SK-N-SH treated with all-trans-retinoic acid at 6 μM for 48 hours (cell line): ENCODE measurements at regions not wholly inside any gene's neighbourhood (a gene's known extent, or its start where the extent isn't known, plus 50 kb on each side); places are given as distances from the start of the nearest gene placed in this dataset.

Source experiments
- ATAC-seq: fragments of 200-7000 bp; cut with Tn5 transposase; 3 replicates; pipeline ENCODE4 v1.9.1; 2020; ENCODE audit warnings: mild to moderate bottlenecking, moderate library complexity
- BACH2 ChIP-seq: fragments of 250-450 bp; sonication (Bioruptor Pico); IDR thresholded peaks from 2 replicates; pipeline ENCODE4 v1.9.0; 2021; ENCODE audit warnings: mild to moderate bottlenecking, borderline replicate concordance
- CSDC2 ChIP-seq: fragments of 250-450 bp; sonication (Bioruptor Pico); IDR thresholded peaks from 2 replicates; pipeline ENCODE4 v1.5.0; 2020; ENCODE audit warnings: mild to moderate bottlenecking, moderate library complexity
- ESRRG ChIP-seq: fragments of 250-450 bp; sonication (Bioruptor Pico); IDR thresholded peaks from 2 replicates; pipeline ENCODE4 v1.6.1; 2021; ENCODE audit warnings: mild to moderate bottlenecking
- GLIS3 ChIP-seq: fragments of 250-450 bp; sonication (Bioruptor Pico); IDR thresholded peaks from 2 replicates; pipeline ENCODE4 v1.5.0; 2020; ENCODE audit warnings: mild to moderate bottlenecking, moderate library complexity
- ISL1 ChIP-seq: fragments of 250-450 bp; sonication (Bioruptor Pico); IDR thresholded peaks from 2 replicates; pipeline ENCODE4 v2.1.2; 2022; ENCODE audit warnings: mild to moderate bottlenecking, moderate library complexity
- OSR1 ChIP-seq: fragments of 250-450 bp; sonication (Bioruptor Pico); IDR thresholded peaks from 2 replicates; pipeline ENCODE4 v1.8.0; 2022; ENCODE audit warnings: moderate library complexity, mild to moderate bottlenecking, inconsistent platforms
- PPARA ChIP-seq: fragments of 250-450 bp; sonication (Bioruptor Pico); IDR thresholded peaks from 2 replicates; pipeline ENCODE4 v1.5.0; 2020; ENCODE audit warnings: mild to moderate bottlenecking, borderline replicate concordance
- RARB ChIP-seq: fragments of 250-450 bp; sonication (Bioruptor Pico); IDR thresholded peaks from 2 replicates; pipeline ENCODE4 v1.8.0; 2021; ENCODE audit warnings: mild to moderate bottlenecking, moderate library complexity
- SNAI2 ChIP-seq: fragments of 250-450 bp; sonication (Bioruptor Pico); IDR thresholded peaks from 2 replicates; pipeline ENCODE4 v1.5.0; 2020; ENCODE audit warnings: mild to moderate bottlenecking, moderate library complexity
- TCF4 ChIP-seq: fragments of 250-450 bp; sonication (Bioruptor Pico); IDR thresholded peaks from 2 replicates; pipeline ENCODE4 v1.8.0; 2021; ENCODE audit warnings: mild to moderate bottlenecking, moderate library complexity, borderline replicate concordance
- ZC3H10 ChIP-seq: fragments of 250-450 bp; sonication (Bioruptor Pico); IDR thresholded peaks from 2 replicates; pipeline ENCODE4 v1.5.1; 2021; ENCODE audit warnings: mild to moderate bottlenecking, moderate library complexity
- ZFP30 ChIP-seq: fragments of 450-650 bp; formaldehyde crosslinking; IDR thresholded peaks from 2 replicates; pipeline ENCODE4 v1.5.0; 2022; ENCODE audit warnings: mild to moderate bottlenecking, moderate library complexity
- ZNF565 ChIP-seq: fragments of 450-650 bp; formaldehyde crosslinking; conservative IDR thresholded peaks from 2 replicates; pipeline ENCODE4 v1.5.0; 2020; ENCODE audit warnings: low read depth, mild to moderate bottlenecking, moderate library complexity
- ZNF70 ChIP-seq: fragments of 450-650 bp; formaldehyde crosslinking; IDR thresholded peaks from 2 replicates; pipeline ENCODE4 v1.5.0; 2020; ENCODE audit warnings: mild to moderate bottlenecking, moderate library complexity
- ZNF8 ChIP-seq: fragments of 450-650 bp; formaldehyde crosslinking; IDR thresholded peaks from 2 replicates; pipeline ENCODE4 v1.5.0; 2020; ENCODE audit warnings: mild to moderate bottlenecking, moderate library complexity
- TF ChIP-seq, protein P1 (sequence below): fragments of 250-450 bp; sonication (Bioruptor Pico); IDR thresholded peaks from 2 replicates; pipeline ENCODE4 v1.5.1; 2020; ENCODE audit warnings: low read depth, mild to moderate bottlenecking, moderate library complexity
- TF ChIP-seq, protein P2 (sequence below): fragments of 250-450 bp; sonication (Bioruptor Pico); IDR thresholded peaks from 2 replicates; pipeline ENCODE4 v1.5.1; 2021; ENCODE audit warnings: mild to moderate bottlenecking, moderate library complexity
- TF ChIP-seq, protein P3 (sequence below): fragments of 250-450 bp; sonication (Bioruptor Pico); IDR thresholded peaks from 2 replicates; pipeline ENCODE4 v1.8.0; 2021; ENCODE audit warnings: low read depth, mild to moderate bottlenecking, moderate library complexity, borderline replicate concordance
- TF ChIP-seq, protein P4 (sequence below): fragments of 250-450 bp; sonication (Bioruptor Pico); IDR thresholded peaks from 2 replicates; pipeline ENCODE4 v1.5.0; 2020; ENCODE audit warnings: mild to moderate bottlenecking, moderate library complexity
- TF ChIP-seq, protein P5 (sequence below): fragments of 250-450 bp; sonication (Bioruptor Pico); IDR thresholded peaks from 2 replicates; pipeline ENCODE4 v1.8.0; 2020; ENCODE audit warnings: mild to moderate bottlenecking, moderate library complexity, borderline replicate concordance

DNA sequence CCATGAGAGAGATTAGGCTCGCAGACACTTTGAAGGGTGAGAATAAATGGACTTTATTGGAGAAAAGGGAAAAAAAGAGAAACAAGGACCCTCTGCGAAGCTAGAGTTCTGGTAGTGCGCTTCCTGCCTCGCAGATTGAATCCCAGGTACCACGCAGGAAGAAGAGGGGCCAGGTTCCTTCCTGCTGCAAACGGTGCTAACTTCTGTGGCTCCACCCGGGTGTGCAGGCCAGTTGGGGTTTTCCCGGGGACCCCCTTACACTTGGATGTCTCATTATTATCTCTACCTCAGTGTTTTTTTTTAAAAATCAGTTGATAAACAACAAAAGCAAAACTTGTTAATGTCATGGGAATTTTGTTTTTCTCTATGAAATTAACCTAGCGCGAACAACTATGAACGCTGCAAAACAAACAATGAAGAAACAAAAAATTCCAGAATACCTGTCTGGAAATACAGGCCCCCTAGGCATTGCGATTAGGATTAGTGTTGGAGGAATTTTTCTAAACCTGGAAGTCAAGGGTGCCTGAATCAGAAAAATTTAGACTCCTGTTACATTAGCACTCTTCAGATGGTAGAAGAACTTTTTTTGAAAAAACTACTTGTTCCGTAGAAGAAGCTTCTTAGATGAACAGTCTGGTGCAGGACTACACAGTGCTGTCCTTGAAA is 414.5 kb downstream of the MAN2A1 start:
- no peak for ATAC-seq
- TF ChIP-seq ZFP30 (no peak), OSR1 (CRISPR knock-in tag) (no peak)
- TF ChIP-seq, protein P1, sequence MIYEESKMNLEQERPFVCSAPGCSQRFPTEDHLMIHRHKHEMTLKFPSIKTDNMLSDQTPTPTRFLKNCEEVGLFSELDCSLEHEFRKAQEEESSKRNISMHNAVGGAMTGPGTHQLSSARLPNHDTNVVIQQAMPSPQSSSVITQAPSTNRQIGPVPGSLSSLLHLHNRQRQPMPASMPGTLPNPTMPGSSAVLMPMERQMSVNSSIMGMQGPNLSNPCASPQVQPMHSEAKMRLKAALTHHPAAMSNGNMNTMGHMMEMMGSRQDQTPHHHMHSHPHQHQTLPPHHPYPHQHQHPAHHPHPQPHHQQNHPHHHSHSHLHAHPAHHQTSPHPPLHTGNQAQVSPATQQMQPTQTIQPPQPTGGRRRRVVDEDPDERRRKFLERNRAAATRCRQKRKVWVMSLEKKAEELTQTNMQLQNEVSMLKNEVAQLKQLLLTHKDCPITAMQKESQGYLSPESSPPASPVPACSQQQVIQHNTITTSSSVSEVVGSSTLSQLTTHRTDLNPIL (CRISPR knock-in tag): no peak

DNA sequence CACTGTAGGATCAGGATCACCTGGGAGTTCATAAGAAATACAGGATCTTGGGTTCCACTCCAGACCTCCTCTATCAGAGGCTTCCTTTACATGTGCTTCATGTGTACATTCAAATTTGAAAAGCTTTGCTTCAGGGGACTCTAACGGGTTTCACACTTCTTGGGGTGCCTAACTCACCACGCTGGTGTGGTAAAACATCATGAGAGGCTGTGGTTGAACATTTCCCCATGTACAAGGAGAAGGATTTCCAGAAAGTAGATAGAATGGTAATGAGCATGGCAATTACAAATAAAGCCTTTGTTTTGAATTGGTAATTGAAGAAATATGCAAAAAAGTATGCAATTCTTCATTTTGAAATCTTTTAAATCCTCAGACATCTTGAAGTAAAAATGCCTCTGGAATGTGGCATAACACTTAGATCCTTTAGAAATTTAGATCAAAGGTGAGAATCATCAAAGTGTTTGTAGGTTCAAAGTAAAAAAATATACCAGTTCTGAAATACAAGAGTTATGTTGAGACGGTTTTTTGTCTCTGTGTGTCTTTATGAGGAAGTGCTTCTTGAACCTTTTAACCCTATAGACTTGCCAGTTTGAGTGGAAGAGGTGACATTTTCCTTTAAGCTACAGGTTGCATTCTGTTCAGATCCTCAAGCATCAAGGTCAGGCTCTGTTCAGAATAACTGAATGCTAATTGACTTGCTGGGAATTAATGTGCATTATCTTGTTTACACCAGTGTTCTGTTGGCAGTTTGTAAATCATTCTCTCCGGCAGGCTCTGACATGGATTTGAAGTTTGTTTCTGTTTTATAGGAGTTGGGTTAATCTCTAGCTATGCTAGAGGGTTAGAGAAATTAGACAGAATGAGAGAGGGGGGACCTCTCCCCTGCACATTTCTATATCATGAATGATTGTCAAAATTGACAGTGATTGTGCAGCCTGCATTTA is 415.3 kb downstream of the MAN2A1 start:
- ATAC-seq: no peak
- TF ChIP-seq, protein P2, sequence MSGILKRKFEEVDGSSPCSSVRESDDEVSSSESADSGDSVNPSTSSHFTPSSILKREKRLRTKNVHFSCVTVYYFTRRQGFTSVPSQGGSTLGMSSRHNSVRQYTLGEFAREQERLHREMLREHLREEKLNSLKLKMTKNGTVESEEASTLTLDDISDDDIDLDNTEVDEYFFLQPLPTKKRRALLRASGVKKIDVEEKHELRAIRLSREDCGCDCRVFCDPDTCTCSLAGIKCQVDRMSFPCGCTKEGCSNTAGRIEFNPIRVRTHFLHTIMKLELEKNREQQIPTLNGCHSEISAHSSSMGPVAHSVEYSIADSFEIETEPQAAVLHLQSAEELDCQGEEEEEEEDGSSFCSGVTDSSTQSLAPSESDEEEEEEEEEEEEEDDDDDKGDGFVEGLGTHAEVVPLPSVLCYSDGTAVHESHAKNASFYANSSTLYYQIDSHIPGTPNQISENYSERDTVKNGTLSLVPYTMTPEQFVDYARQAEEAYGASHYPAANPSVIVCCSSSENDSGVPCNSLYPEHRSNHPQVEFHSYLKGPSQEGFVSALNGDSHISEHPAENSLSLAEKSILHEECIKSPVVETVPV: no peak
- TF ChIP-seq TCF4 (CRISPR knock-in tag): no peak
- TF ChIP-seq, protein P3, sequence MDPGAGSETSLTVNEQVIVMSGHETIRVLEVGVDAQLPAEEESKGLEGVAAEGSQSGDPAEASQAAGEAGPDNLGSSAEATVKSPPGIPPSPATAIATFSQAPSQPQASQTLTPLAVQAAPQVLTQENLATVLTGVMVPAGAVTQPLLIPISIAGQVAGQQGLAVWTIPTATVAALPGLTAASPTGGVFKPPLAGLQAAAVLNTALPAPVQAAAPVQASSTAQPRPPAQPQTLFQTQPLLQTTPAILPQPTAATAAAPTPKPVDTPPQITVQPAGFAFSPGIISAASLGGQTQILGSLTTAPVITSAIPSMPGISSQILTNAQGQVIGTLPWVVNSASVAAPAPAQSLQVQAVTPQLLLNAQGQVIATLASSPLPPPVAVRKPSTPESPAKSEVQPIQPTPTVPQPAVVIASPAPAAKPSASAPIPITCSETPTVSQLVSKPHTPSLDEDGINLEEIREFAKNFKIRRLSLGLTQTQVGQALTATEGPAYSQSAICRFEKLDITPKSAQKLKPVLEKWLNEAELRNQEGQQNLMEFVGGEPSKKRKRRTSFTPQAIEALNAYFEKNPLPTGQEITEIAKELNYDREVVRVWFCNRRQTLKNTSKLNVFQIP: no peak
- TF ChIP-seq, protein P4, sequence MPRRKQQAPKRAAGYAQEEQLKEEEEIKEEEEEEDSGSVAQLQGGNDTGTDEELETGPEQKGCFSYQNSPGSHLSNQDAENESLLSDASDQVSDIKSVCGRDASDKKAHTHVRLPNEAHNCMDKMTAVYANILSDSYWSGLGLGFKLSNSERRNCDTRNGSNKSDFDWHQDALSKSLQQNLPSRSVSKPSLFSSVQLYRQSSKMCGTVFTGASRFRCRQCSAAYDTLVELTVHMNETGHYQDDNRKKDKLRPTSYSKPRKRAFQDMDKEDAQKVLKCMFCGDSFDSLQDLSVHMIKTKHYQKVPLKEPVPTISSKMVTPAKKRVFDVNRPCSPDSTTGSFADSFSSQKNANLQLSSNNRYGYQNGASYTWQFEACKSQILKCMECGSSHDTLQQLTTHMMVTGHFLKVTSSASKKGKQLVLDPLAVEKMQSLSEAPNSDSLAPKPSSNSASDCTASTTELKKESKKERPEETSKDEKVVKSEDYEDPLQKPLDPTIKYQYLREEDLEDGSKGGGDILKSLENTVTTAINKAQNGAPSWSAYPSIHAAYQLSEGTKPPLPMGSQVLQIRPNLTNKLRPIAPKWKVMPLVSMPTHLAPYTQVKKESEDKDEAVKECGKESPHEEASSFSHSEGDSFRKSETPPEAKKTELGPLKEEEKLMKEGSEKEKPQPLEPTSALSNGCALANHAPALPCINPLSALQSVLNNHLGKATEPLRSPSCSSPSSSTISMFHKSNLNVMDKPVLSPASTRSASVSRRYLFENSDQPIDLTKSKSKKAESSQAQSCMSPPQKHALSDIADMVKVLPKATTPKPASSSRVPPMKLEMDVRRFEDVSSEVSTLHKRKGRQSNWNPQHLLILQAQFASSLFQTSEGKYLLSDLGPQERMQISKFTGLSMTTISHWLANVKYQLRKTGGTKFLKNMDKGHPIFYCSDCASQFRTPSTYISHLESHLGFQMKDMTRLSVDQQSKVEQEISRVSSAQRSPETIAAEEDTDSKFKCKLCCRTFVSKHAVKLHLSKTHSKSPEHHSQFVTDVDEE (CRISPR knock-in tag): no peak
- no peak for TF ChIP-seq ZNF70 (CRISPR knock-in tag)
- no peak for TF ChIP-seq SNAI2 (CRISPR knock-in tag)
- no peak for TF ChIP-seq ZNF565 (CRISPR knock-in tag)
- no peak for TF ChIP-seq CSDC2 (CRISPR knock-in tag)
- no peak for TF ChIP-seq PPARA (CRISPR knock-in tag)
- no peak for TF ChIP-seq ZNF8 (CRISPR knock-in tag)
- TF ChIP-seq ESRRG: no peak
- TF ChIP-seq ISL1 (CRISPR knock-in tag): no peak
- no peak for TF ChIP-seq ZFP30
- no peak for TF ChIP-seq OSR1 (CRISPR knock-in tag)
- no peak for TF ChIP-seq ZC3H10
- TF ChIP-seq, protein P5, sequence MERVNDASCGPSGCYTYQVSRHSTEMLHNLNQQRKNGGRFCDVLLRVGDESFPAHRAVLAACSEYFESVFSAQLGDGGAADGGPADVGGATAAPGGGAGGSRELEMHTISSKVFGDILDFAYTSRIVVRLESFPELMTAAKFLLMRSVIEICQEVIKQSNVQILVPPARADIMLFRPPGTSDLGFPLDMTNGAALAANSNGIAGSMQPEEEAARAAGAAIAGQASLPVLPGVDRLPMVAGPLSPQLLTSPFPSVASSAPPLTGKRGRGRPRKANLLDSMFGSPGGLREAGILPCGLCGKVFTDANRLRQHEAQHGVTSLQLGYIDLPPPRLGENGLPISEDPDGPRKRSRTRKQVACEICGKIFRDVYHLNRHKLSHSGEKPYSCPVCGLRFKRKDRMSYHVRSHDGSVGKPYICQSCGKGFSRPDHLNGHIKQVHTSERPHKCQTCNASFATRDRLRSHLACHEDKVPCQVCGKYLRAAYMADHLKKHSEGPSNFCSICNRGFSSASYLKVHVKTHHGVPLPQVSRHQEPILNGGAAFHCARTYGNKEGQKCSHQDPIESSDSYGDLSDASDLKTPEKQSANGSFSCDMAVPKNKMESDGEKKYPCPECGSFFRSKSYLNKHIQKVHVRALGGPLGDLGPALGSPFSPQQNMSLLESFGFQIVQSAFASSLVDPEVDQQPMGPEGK: no peak
- TF ChIP-seq, protein P1 (CRISPR knock-in tag): no peak

DNA sequence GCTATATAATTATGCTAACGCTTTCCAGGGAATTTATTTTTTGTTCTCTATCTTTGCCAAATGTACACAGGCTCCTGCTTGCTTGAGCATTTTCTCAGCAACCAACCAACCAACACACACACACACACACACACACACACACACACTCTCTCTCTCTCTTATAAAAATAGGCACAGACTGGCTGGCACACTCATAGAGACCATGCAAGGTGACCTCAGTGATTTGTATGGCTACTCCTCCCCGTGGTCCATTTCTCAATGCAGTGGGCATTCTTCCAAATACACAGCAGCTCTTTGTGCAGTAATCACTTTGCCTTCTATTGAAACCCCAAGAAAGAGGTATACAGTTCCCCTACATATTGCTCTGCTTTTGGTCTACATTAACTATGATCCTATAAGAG is 416.0 kb downstream of the MAN2A1 start:
- no peak for ATAC-seq
- no peak for TF ChIP-seq GLIS3
- TF ChIP-seq BACH2 (CRISPR knock-in tag): no peak
- TF ChIP-seq, protein P1 (CRISPR knock-in tag): no peak
- TF ChIP-seq ZNF565 (CRISPR knock-in tag): no peak
- TF ChIP-seq, protein P5: no peak
- TF ChIP-seq, protein P3: no peak
- TF ChIP-seq RARB (CRISPR knock-in tag): no peak
- no peak for TF ChIP-seq ESRRG
